ENCODE measurements at regions not wholly inside any gene's neighbourhood (a gene's known extent, or its start where the extent isn't known, plus 50 kb on each side); places are given as distances from the start of the nearest gene placed in this dataset.

DNA sequence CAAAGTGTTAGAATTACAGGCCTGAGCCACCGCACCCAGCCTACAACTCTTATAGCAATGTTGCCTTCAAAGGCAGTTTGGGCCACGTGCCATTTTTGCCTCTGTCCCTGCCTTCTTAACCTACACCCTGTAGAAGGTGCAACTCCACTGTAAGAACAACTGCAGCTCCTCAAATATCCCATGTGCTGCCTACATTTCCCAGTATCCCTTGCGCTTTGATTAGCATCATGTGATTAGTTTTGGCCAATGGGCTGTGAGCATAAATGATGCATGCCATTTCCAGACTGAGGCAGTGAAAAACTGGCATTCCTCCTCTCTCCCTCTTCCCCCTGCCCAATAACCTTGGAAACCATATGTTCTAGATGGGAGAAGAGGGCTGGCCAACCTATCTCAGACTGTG is 75.2 kb upstream of the MRI1 start:
- TF ChIP-seq, protein P1, sequence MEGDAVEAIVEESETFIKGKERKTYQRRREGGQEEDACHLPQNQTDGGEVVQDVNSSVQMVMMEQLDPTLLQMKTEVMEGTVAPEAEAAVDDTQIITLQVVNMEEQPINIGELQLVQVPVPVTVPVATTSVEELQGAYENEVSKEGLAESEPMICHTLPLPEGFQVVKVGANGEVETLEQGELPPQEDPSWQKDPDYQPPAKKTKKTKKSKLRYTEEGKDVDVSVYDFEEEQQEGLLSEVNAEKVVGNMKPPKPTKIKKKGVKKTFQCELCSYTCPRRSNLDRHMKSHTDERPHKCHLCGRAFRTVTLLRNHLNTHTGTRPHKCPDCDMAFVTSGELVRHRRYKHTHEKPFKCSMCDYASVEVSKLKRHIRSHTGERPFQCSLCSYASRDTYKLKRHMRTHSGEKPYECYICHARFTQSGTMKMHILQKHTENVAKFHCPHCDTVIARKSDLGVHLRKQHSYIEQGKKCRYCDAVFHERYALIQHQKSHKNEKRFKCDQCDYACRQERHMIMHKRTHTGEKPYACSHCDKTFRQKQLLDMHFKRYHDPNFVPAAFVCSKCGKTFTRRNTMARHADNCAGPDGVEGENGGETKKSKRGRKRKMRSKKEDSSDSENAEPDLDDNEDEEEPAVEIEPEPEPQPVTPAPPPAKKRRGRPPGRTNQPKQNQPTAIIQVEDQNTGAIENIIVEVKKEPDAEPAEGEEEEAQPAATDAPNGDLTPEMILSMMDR (conservative IDR thresholded peaks at IDR 0.05; ENCODE audit: low read length), result no peak
- TF ChIP-seq EZH2phosphoT487 (IDR thresholded peaks at IDR 0.05; ENCODE audit: borderline replicate concordance), result no peak
